GM18868 (cell line): ENCODE measurements at regions not wholly inside any gene's neighbourhood (a gene's known extent, or its start where the extent isn't known, plus 50 kb on each side); places are given as distances from the start of the nearest gene placed in this dataset.
A peak's percentile ranks its signal among the peaks of the same experiment; 100 is the strongest.
"Not testable (repeated sequence)": the region's sequence is repeated elsewhere in the genome, so short reads cannot be mapped to it uniquely, and the experiment has no call there.

Experiments
- ATAC-seq: cut with Tn5 transposase; IDR thresholded peaks from one replicate; pipeline ENCODE4 v1.9.1; 2021; ENCODE audit warnings: mild to moderate bottlenecking, moderate library complexity; ENCODE audit not compliant: unreplicated experiment

- no peak for ATAC-seq
Observed at GRCh38 chr2:175282886-175283285, 101.4 kb upstream of the ATP5MC3 start.

- peak; percentile 75 for ATAC-seq
Observed at GRCh38 chr2:175282300-175282699, 100.8 kb upstream of the ATP5MC3 start.

- ATAC-seq: no peak
Observed at GRCh38 chr2:175277772-175278171, 96.3 kb upstream of the ATP5MC3 start.

GRCh38 chr2:175275539-175275938 is 94.0 kb upstream of the ATP5MC3 start:
- no peak for ATAC-seq

GRCh38 chr2:175259164-175259563 is 77.7 kb upstream of the ATP5MC3 start:
- no peak for ATAC-seq

- no peak for ATAC-seq
Observed at GRCh38 chr2:175256806-175257585, 75.5 kb upstream of the ATP5MC3 start.

- ATAC-seq: not testable (repeated sequence)
Observed at GRCh38 chr2:175256391-175256790, 74.9 kb upstream of the ATP5MC3 start.

GRCh38 chr2:175253871-175254270 is 72.4 kb upstream of the ATP5MC3 start:
- no peak for ATAC-seq

GRCh38 chr2:175251425-175252041 is 70.0 kb upstream of the ATP5MC3 start:
- ATAC-seq: no peak

- ATAC-seq: no peak
Observed at GRCh38 chr2:175247159-175247558, 65.6 kb upstream of the ATP5MC3 start.

GRCh38 chr2:175244697-175245096 is 63.2 kb upstream of the ATP5MC3 start:
- ATAC-seq: no peak

GRCh38 chr2:175241691-175242090 is 60.2 kb upstream of the ATP5MC3 start:
- no peak for ATAC-seq

GRCh38 chr2:175240033-175240432 is 58.5 kb upstream of the ATP5MC3 start:
- ATAC-seq: not testable (repeated sequence)

- no peak for ATAC-seq
Observed at GRCh38 chr2:175236930-175237329, 55.4 kb upstream of the ATP5MC3 start.

GRCh38 chr2:175234650-175235049 is 53.1 kb upstream of the ATP5MC3 start:
- peak; percentile 86 for ATAC-seq

GRCh38 chr2:175234153-175234552 is 52.6 kb upstream of the ATP5MC3 start:
- no peak for ATAC-seq

GRCh38 chr2:175233135-175233719 is 51.7 kb upstream of the ATP5MC3 start:
- no peak for ATAC-seq
